Panc1 (cell line): ENCODE measurements at regions not wholly inside any gene's neighbourhood (a gene's known extent, or its start where the extent isn't known, plus 50 kb on each side); places are given as distances from the start of the nearest gene placed in this dataset.

Source experiments
- ATAC-seq: fragments of 200-7000 bp; cut with Tn5 transposase; 2 replicates; pipeline ENCODE4 v1.9.1; 2020; ENCODE audit warnings: mild to moderate bottlenecking, moderate library complexity
- BruUV-seq: library from RNA; stranded (reverse); fragments of 400-500 nt; replicated peaks from 2 replicates; lab custom pipeline; 2021; lab: Mats Ljungman, UMichigan
- CTCF ChIA-PET: fragments of 300-600 bp; sonication (Branson Sonifier 250); formaldehyde crosslinking; loops from one replicate; lab custom pipeline; 2022; ENCODE audit warnings: antibody characterized with exemption; lab: Charles Lee
- POLR2A ChIA-PET: fragments of 300-600 bp; sonication (Branson Sonifier 250); formaldehyde crosslinking; loops from one replicate; lab custom pipeline; 2022; ENCODE audit warnings: antibody characterized with exemption; lab: Charles Lee
- DNase-seq: peaks from one replicate; pipeline ENCODE4 v3.0.0-alpha.2; 2010; ENCODE audit warnings: low read depth, low spot score
- H3K27ac ChIP-seq: 2 replicates; pipeline ENCODE4 v1.5.1; 2011; ENCODE audit warnings: mild to moderate bottlenecking, low read length, inconsistent platforms
- H3K27me3 ChIP-seq: fragments of 200-500 bp; sonication (Bioruptor generic); 2 replicates; pipeline ENCODE4 v1.6.0; 2014; ENCODE audit warnings: low read length, inconsistent platforms; ENCODE audit not compliant: control insufficient read depth, insufficient read depth
- H3K36me3 ChIP-seq: fragments of 200-500 bp; sonication (Bioruptor generic); 2 replicates; pipeline ENCODE4 v1.5.1; 2014; ENCODE audit warnings: inconsistent platforms, mild to moderate bottlenecking, low read length, moderate library complexity; ENCODE audit not compliant: control insufficient read depth, insufficient read depth
- H3K4me1 ChIP-seq: 2 replicates; pipeline ENCODE4 v1.5.1; 2011; ENCODE audit warnings: inconsistent platforms, mild to moderate bottlenecking, low read length, moderate library complexity; ENCODE audit not compliant: control insufficient read depth, insufficient read depth
- H3K4me3 ChIP-seq, 2 experiments: 2 replicates each; pipeline ENCODE4 v1.5.1; 2011 to 2012; ENCODE audit warnings: low read depth in 2 of 2, low read length in 2 of 2, mild to moderate bottlenecking in 2 of 2, inconsistent platforms in 1 of 2, moderate library complexity in 1 of 2
- H3K9me3 ChIP-seq: fragments of 200-500 bp; sonication (Bioruptor generic); 2 replicates; pipeline ENCODE4 v1.5.1; 2014; ENCODE audit warnings: low read depth, mild to moderate bottlenecking, inconsistent platforms, low read length, moderate library complexity; ENCODE audit not compliant: control insufficient read depth, insufficient read depth
- CTCF ChIP-seq: fragments of 450-650 bp; IDR thresholded peaks from 2 replicates; pipeline ENCODE4 v1.5.1; 2017; ENCODE audit warnings: mild to moderate bottlenecking
- POLR2AphosphoS5 ChIP-seq: IDR thresholded peaks from 2 replicates; pipeline ENCODE4 v1.6.1; 2012; ENCODE audit warnings: mild to moderate bottlenecking, low read depth, low read length, moderate library complexity
- REST ChIP-seq, 2 experiments: IDR thresholded peaks; 2 replicates each; pipeline ENCODE4 v1.6.1; 2011 to 2012; ENCODE audit warnings: low read depth in 2 of 2, control low read depth in 1 of 2, low read length in 1 of 2, mild to moderate bottlenecking in 1 of 2, moderate library complexity in 1 of 2; ENCODE audit not compliant: insufficient read depth in 1 of 2
- SIN3A ChIP-seq: IDR thresholded peaks from 2 replicates; pipeline ENCODE4 v1.6.1; 2012; ENCODE audit warnings: low read depth, mild to moderate bottlenecking, low read length, moderate library complexity, borderline replicate concordance; ENCODE audit not compliant: insufficient read depth
- TCF7L2 ChIP-seq: IDR thresholded peaks from 2 replicates; pipeline ENCODE4 v1.6.1; 2011; ENCODE audit warnings: mild to moderate bottlenecking, low read depth, low read length, inconsistent platforms
- in situ Hi-C: cut with HindIII; loops from 2 replicates; pipeline ENCODE4 v1.10.0; 2016; ENCODE audit warnings: low sequenced_read_pairs, low pct_unique_long_range_greater_than_20kb
- intact Hi-C: fragments of 100-400 bp; cut with micrococcal nuclease; formaldehyde crosslinking; loops from one replicate; pipeline ENCODE4 v1.10.0; 2022; ENCODE audit not compliant: unreplicated experiment

- no TSS peak for BruUV-seq
- POLR2A ChIA-PET, result no interaction called here
- in situ Hi-C loops, result no loop called here
- TF ChIP-seq TCF7L2, result no peak
- TF ChIP-seq REST (IDR thresholded peaks at IDR 0.05; ENCODE audit: insufficient read depth in 1 of 2, low read depth in 2 of 2, low read length in 1 of 2), result no peak
- no peak for TF ChIP-seq POLR2AphosphoS5
- no peak for TF ChIP-seq SIN3A
- TF ChIP-seq CTCF, result no peak
- intact Hi-C loops, result no loop called here
- Histone ChIP-seq H3K9me3 (no peaks in the 10 kb centered on the region), H3K27ac (no peak overlapping the region), H3K27me3 (no peaks in the 10 kb centered on the region), H3K4me3 (no peak overlapping the region), H3K4me1 (no peaks in the 10 kb centered on the region), H3K36me3 (no peaks in the 10 kb centered on the region)
- CTCF ChIA-PET, result no interaction called here
- ATAC-seq, result no peak
- DNase-seq, result no peak
Observed at GRCh38 chr9:79465156-79465555, 106.6 kb upstream of the TLE4 start.

GRCh38 chr9:79469164-79469563, 102.6 kb upstream of the TLE4 start:
- Histone ChIP-seq H3K27me3 (no peaks in the 10 kb centered on the region), H3K4me1 (no peaks in the 10 kb centered on the region), H3K4me3 (no peak overlapping the region), H3K36me3 (no peaks in the 10 kb centered on the region), H3K9me3 (no peaks in the 10 kb centered on the region), H3K27ac (no peak overlapping the region)
- ATAC-seq (no peak), DNase-seq (no peak)
- no TSS peak for BruUV-seq
- ChIA-PET CTCF (no interaction called here), POLR2A (no interaction called here)
- in situ Hi-C loops (no loop called here), intact Hi-C loops (no loop called here)
- TF ChIP-seq REST (IDR thresholded peaks at IDR 0.05; ENCODE audit: insufficient read depth in 1 of 2, low read depth in 2 of 2, low read length in 1 of 2) (no peak), CTCF (no peak), SIN3A (no peak), POLR2AphosphoS5 (no peak), TCF7L2 (no peak)
